HEK293 (cell line): ENCODE measurements at regions not wholly inside any gene's neighbourhood (a gene's known extent, or its start where the extent isn't known, plus 50 kb on each side); places are given as distances from the start of the nearest gene placed in this dataset.
A peak's percentile ranks its signal among the peaks of the same experiment; 100 is the strongest.
"Not testable (repeated sequence)": the region's sequence is repeated elsewhere in the genome, so short reads cannot be mapped to it uniquely, and the experiment has no call there.

Source experiments
- CTCF ChIA-PET: fragments of 350-600 bp; formaldehyde crosslinking; extraction: SDS; loops from one replicate; lab custom pipeline; 2021; ENCODE audit warnings: antibody characterized with exemption; lab: Yijun Ruan, JAX
- POLR2A ChIA-PET: fragments of 300-600 bp; formaldehyde crosslinking; extraction: SDS; loops from one replicate; lab custom pipeline; 2020; ENCODE audit warnings: antibody characterized with exemption, inconsistent platforms; lab: Yijun Ruan, JAX
- H3K27ac ChIP-seq: fragments of 200-500 bp; sonication (Bioruptor generic); 2 replicates; pipeline ENCODE4 v1.5.1; 2014; ENCODE audit warnings: low read depth, low read length, control low read depth, inconsistent platforms; ENCODE audit errors: extremely low read depth
- H3K36me3 ChIP-seq, 2 experiments: fragments of 200-500 bp in 1 of 2; sonication (Bioruptor generic) in 1 of 2; 1 replicate in 1 of 2; 2 replicates in 1 of 2; pipeline ENCODE4 v1.5.1; 2014 to 2017; ENCODE audit warnings: inconsistent platforms in 2 of 2, low read length in 2 of 2; ENCODE audit not compliant: control insufficient read depth in 2 of 2, insufficient read depth in 1 of 2
- H3K4me1 ChIP-seq: fragments of 200-500 bp; sonication (Bioruptor generic); 2 replicates; pipeline ENCODE4 v1.5.1; 2014; ENCODE audit warnings: mild to moderate bottlenecking, low read length, inconsistent platforms; ENCODE audit not compliant: control insufficient read depth, insufficient read depth
- H3K4me3 ChIP-seq: 2 replicates; pipeline ENCODE4 v1.5.1; 2011; ENCODE audit warnings: low read depth, mild to moderate bottlenecking, control low read depth, low read length, moderate library complexity
- H3K9me3 ChIP-seq: fragments of 200-500 bp; sonication (Bioruptor generic); 2 replicates; pipeline ENCODE4 v1.5.1; 2014; ENCODE audit warnings: low read depth, low read length, inconsistent platforms; ENCODE audit not compliant: control insufficient read depth, insufficient read depth
- KLF1 ChIP-seq: fragments of 450-650 bp; formaldehyde crosslinking; IDR thresholded peaks from 2 replicates; pipeline ENCODE4 v1.5.1; 2016; ENCODE audit warnings: missing biosample characterization, missing genetic modification characterization
- SCRT2 ChIP-seq: fragments of 450-650 bp; formaldehyde crosslinking; IDR thresholded peaks from 2 replicates; pipeline ENCODE4 v1.5.1; 2016; ENCODE audit warnings: missing biosample characterization, missing genetic modification characterization
- SP2 ChIP-seq: fragments of 450-650 bp; formaldehyde crosslinking; IDR thresholded peaks from 2 replicates; pipeline ENCODE4 v1.5.1; 2016; ENCODE audit warnings: missing biosample characterization, missing genetic modification characterization
- ZBTB26 ChIP-seq: fragments of 450-650 bp; formaldehyde crosslinking; optimal IDR thresholded peaks from 2 replicates; pipeline ENCODE3; 2016; ENCODE audit warnings: missing biosample characterization, mild to moderate bottlenecking, missing genetic modification characterization
- ZBTB6 ChIP-seq: fragments of 450-650 bp; formaldehyde crosslinking; IDR thresholded peaks from 2 replicates; pipeline ENCODE4 v1.5.1; 2017; ENCODE audit warnings: missing biosample characterization, missing genetic modification characterization
- ZNF138 ChIP-seq: fragments of 450-650 bp; formaldehyde crosslinking; IDR thresholded peaks from 2 replicates; pipeline ENCODE4 v1.5.1; 2016; ENCODE audit warnings: missing biosample characterization, missing genetic modification characterization, borderline replicate concordance
- ZNF169 ChIP-seq: fragments of 450-650 bp; formaldehyde crosslinking; IDR thresholded peaks from 2 replicates; pipeline ENCODE4 v1.5.1; 2016; ENCODE audit warnings: missing biosample characterization, missing genetic modification characterization
- ZNF174 ChIP-seq: fragments of 450-650 bp; formaldehyde crosslinking; IDR thresholded peaks from 2 replicates; pipeline ENCODE4 v1.5.0; 2017; ENCODE audit warnings: missing biosample characterization, mild to moderate bottlenecking, missing genetic modification characterization
- ZNF221 ChIP-seq: fragments of 450-650 bp; formaldehyde crosslinking; IDR thresholded peaks from 2 replicates; pipeline ENCODE4 v1.5.1; 2017; ENCODE audit warnings: missing biosample characterization, missing genetic modification characterization, borderline replicate concordance
- ZNF391 ChIP-seq: fragments of 450-650 bp; formaldehyde crosslinking; IDR thresholded peaks from 2 replicates; pipeline ENCODE4 v1.5.1; 2016; ENCODE audit warnings: low read depth, missing biosample characterization, missing genetic modification characterization, borderline replicate concordance
- ZNF394 ChIP-seq: fragments of 450-650 bp; formaldehyde crosslinking; IDR thresholded peaks from 2 replicates; pipeline ENCODE4 v1.5.1; 2016; ENCODE audit warnings: missing biosample characterization, missing genetic modification characterization, mild to moderate bottlenecking, moderate library complexity, borderline replicate concordance
- ZNF416 ChIP-seq: fragments of 450-650 bp; formaldehyde crosslinking; IDR thresholded peaks from 2 replicates; pipeline ENCODE4 v1.5.1; 2016; ENCODE audit warnings: missing biosample characterization, missing genetic modification characterization
- ZNF510 ChIP-seq: fragments of 450-650 bp; formaldehyde crosslinking; IDR thresholded peaks from 2 replicates; pipeline ENCODE4 v1.5.1; 2018; ENCODE audit warnings: mild to moderate bottlenecking, missing genetic modification characterization, missing biosample characterization; ENCODE audit not compliant: insufficient replicate concordance
- ZNF548 ChIP-seq: fragments of 450-650 bp; formaldehyde crosslinking; IDR thresholded peaks from 2 replicates; pipeline ENCODE4 v1.5.1; 2016; ENCODE audit warnings: missing biosample characterization, missing genetic modification characterization
- ZNF596 ChIP-seq: fragments of 450-650 bp; IDR thresholded peaks from 2 replicates; pipeline ENCODE4 v1.5.0; 2018; ENCODE audit warnings: missing biosample characterization, mild to moderate bottlenecking, missing genetic modification characterization, moderate library complexity
- TF ChIP-seq, protein P1 (sequence below): fragments of 450-650 bp; formaldehyde crosslinking; IDR thresholded peaks from 2 replicates; pipeline ENCODE4 v1.5.1; 2016; ENCODE audit warnings: missing biosample characterization, missing genetic modification characterization
- TF ChIP-seq, protein P2 (sequence below): fragments of 450-650 bp; formaldehyde crosslinking; IDR thresholded peaks from 2 replicates; pipeline ENCODE4 v1.5.1; 2016; ENCODE audit warnings: missing biosample characterization, missing genetic modification characterization, borderline replicate concordance
- TF ChIP-seq, protein P3 (sequence below): fragments of 450-650 bp; formaldehyde crosslinking; IDR thresholded peaks from 2 replicates; pipeline ENCODE4 v1.5.1; 2016; ENCODE audit warnings: missing biosample characterization, missing genetic modification characterization

- CTCF ChIA-PET: interaction anchor here (0.6 to 1.1 kb wide), 2 partner anchors 739 to 1115 kb away, joined by 4 to 5 read pairs; no protein-coding TSS in a partner anchor
- POLR2A ChIA-PET: no interaction called here
Measured at GRCh38 chr6:9690388-9690787, 724.5 kb downstream of the TFAP2A start.

GRCh38 chr6:9680727-9681126 is 734.1 kb downstream of the TFAP2A start:
- H3K4me3 ChIP-seq, POLR2A ChIA-PET, H3K9me3 ChIP-seq, CTCF ChIA-PET, H3K36me3 ChIP-seq, H3K4me1 ChIP-seq, H3K27ac ChIP-seq: not testable (repeated sequence)

More at GRCh38 chr6:9690388-9690787, 724.5 kb downstream of the TFAP2A start:
- H3K4me3 ChIP-seq: no peak overlapping the region
- no peaks in the 10 kb centered on the region for H3K4me1 ChIP-seq
- H3K27ac ChIP-seq: no peak overlapping the region
- TF ChIP-seq ZNF221 (tag by site-specific recombination) (no peak), SP2 (no peak)
- TF ChIP-seq, protein P1, sequence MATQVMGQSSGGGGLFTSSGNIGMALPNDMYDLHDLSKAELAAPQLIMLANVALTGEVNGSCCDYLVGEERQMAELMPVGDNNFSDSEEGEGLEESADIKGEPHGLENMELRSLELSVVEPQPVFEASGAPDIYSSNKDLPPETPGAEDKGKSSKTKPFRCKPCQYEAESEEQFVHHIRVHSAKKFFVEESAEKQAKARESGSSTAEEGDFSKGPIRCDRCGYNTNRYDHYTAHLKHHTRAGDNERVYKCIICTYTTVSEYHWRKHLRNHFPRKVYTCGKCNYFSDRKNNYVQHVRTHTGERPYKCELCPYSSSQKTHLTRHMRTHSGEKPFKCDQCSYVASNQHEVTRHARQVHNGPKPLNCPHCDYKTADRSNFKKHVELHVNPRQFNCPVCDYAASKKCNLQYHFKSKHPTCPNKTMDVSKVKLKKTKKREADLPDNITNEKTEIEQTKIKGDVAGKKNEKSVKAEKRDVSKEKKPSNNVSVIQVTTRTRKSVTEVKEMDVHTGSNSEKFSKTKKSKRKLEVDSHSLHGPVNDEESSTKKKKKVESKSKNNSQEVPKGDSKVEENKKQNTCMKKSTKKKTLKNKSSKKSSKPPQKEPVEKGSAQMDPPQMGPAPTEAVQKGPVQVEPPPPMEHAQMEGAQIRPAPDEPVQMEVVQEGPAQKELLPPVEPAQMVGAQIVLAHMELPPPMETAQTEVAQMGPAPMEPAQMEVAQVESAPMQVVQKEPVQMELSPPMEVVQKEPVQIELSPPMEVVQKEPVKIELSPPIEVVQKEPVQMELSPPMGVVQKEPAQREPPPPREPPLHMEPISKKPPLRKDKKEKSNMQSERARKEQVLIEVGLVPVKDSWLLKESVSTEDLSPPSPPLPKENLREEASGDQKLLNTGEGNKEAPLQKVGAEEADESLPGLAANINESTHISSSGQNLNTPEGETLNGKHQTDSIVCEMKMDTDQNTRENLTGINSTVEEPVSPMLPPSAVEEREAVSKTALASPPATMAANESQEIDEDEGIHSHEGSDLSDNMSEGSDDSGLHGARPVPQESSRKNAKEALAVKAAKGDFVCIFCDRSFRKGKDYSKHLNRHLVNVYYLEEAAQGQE (tag by site-specific recombination): 0 out of 2 replicates have a peak, but pooled peaks have one; percentile 22
- H3K9me3 ChIP-seq: no peaks in the 10 kb centered on the region
- H3K36me3 ChIP-seq: no peaks in the 10 kb centered on the region

DNA sequence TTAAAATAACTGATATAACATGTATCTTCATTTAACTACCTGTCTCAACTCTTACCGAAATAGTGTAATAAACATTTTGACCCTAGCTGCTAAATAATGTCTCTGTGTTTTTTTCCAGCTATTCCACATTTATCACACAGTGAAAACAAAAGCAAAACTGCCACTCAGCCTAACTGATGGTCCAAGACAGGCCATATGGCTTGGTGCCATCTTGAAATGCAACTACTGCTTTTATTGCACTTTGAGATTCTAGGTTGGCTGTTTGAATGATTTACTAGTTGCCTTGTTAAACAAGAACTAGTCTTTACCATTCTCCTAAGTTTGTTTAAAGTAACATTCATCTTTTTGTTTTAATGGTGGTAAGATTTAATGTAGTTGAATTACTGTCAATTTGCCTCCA is 739.8 kb downstream of the TFAP2A start:
- Histone ChIP-seq H3K4me3 (no peak overlapping the region), H3K36me3 (no peaks in the 10 kb centered on the region), H3K4me1 (no peaks in the 10 kb centered on the region)
- TF ChIP-seq KLF1 (tag by site-specific recombination) (no peak), ZNF138 (no peak), ZNF169 (no peak), ZNF174 (tag by site-specific recombination) (no peak), ZNF391 (tag by site-specific recombination) (no peak)
- TF ChIP-seq, protein P2, sequence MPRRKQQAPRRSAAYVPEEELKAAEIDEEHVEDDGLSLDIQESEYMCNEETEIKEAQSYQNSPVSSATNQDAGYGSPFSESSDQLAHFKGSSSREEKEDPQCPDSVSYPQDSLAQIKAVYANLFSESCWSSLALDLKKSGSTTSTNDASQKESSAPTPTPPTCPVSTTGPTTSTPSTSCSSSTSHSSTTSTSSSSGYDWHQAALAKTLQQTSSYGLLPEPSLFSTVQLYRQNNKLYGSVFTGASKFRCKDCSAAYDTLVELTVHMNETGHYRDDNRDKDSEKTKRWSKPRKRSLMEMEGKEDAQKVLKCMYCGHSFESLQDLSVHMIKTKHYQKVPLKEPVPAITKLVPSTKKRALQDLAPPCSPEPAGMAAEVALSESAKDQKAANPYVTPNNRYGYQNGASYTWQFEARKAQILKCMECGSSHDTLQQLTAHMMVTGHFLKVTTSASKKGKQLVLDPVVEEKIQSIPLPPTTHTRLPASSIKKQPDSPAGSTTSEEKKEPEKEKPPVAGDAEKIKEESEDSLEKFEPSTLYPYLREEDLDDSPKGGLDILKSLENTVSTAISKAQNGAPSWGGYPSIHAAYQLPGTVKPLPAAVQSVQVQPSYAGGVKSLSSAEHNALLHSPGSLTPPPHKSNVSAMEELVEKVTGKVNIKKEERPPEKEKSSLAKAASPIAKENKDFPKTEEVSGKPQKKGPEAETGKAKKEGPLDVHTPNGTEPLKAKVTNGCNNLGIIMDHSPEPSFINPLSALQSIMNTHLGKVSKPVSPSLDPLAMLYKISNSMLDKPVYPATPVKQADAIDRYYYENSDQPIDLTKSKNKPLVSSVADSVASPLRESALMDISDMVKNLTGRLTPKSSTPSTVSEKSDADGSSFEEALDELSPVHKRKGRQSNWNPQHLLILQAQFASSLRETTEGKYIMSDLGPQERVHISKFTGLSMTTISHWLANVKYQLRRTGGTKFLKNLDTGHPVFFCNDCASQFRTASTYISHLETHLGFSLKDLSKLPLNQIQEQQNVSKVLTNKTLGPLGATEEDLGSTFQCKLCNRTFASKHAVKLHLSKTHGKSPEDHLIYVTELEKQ (tag by site-specific recombination): no peak
- TF ChIP-seq, all 188 proteins: peak for 0
- Histone ChIP-seq H3K9me3 (no peaks in the 10 kb centered on the region), H3K27ac (no peak overlapping the region)
- ChIA-PET CTCF (no interaction called here), POLR2A (no interaction called here)

GRCh38 chr6:9659848-9660247 is 755.0 kb downstream of the TFAP2A start:
- H3K4me1 ChIP-seq: no peaks in the 10 kb centered on the region
- H3K4me3 ChIP-seq: no peak overlapping the region
- H3K36me3 ChIP-seq: no peaks in the 10 kb centered on the region
- POLR2A ChIA-PET: no interaction called here
- no peak overlapping the region for H3K27ac ChIP-seq
- CTCF ChIA-PET: no interaction called here
- H3K9me3 ChIP-seq: no peaks in the 10 kb centered on the region
- no peak for TF ChIP-seq ZBTB6 (tag by site-specific recombination)
- no peak for TF ChIP-seq ZBTB26 (tag by site-specific recombination)
- TF ChIP-seq ZNF510 (tag by site-specific recombination): no peak
- TF ChIP-seq ZNF394: no peak
- no peak for TF ChIP-seq ZNF416 (tag by site-specific recombination)
- no peak for TF ChIP-seq ZNF548
- TF ChIP-seq SCRT2 (tag by site-specific recombination): no peak
- TF ChIP-seq, protein P3, sequence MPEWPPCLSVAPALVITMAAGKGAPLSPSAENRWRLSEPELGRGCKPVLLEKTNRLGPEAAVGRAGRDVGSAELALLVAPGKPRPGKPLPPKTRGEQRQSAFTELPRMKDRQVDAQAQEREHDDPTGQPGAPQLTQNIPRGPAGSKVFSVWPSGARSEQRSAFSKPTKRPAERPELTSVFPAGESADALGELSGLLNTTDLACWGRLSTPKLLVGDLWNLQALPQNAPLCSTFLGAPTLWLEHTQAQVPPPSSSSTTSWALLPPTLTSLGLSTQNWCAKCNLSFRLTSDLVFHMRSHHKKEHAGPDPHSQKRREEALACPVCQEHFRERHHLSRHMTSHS (tag by site-specific recombination): no peak
- no peak for TF ChIP-seq ZNF596
